ENCODE measurements at regions not wholly inside any gene's neighbourhood (a gene's known extent, or its start where the extent isn't known, plus 50 kb on each side); places are given as distances from the start of the nearest gene placed in this dataset.

DNA sequence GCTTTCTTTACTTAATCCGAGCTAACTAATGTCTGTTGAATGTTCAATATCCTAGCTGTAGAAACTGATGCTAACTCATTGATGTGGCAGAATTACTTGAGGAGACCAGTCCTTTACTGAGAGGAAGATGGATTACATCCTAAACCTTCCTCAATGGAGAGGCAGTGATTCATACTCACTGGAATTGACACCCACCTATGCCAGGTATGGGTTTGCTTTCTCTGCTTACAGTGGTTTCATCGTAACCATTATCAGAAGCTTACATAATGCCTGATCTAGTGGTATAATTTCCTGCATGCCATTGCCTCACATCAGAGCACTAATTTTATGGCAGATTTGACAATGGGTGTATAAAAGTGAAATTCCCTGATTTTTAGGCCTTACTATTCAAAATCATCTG lies 384.7 kb downstream of the ANXA1 start:
- Histone ChIP-seq H3K36me3 (no peaks in the 10 kb centered on the region), H3K9me3 (no peaks in the 10 kb centered on the region), H3K27ac (no peak overlapping the region), H3K27me3 (no peaks in the 10 kb centered on the region), H3K4me1 (no peaks in the 10 kb centered on the region), H3K4me3 (no peak overlapping the region)
- intact Hi-C loops (cut with DNase I) = no loop called here
- DNase-seq (no peak), ATAC-seq (no peak)
- TF ChIP-seq, protein P1, sequence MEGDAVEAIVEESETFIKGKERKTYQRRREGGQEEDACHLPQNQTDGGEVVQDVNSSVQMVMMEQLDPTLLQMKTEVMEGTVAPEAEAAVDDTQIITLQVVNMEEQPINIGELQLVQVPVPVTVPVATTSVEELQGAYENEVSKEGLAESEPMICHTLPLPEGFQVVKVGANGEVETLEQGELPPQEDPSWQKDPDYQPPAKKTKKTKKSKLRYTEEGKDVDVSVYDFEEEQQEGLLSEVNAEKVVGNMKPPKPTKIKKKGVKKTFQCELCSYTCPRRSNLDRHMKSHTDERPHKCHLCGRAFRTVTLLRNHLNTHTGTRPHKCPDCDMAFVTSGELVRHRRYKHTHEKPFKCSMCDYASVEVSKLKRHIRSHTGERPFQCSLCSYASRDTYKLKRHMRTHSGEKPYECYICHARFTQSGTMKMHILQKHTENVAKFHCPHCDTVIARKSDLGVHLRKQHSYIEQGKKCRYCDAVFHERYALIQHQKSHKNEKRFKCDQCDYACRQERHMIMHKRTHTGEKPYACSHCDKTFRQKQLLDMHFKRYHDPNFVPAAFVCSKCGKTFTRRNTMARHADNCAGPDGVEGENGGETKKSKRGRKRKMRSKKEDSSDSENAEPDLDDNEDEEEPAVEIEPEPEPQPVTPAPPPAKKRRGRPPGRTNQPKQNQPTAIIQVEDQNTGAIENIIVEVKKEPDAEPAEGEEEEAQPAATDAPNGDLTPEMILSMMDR (IDR thresholded peaks at IDR 0.05) = no peak

GRCh38 chr9:73537561-73537960 lies 385.9 kb downstream of the ANXA1 start:
- ATAC-seq (no peak), DNase-seq (no peak)
- Histone ChIP-seq H3K9me3 (no peaks in the 10 kb centered on the region), H3K27ac (no peak overlapping the region), H3K36me3 (no peaks in the 10 kb centered on the region), H3K4me1 (no peaks in the 10 kb centered on the region), H3K27me3 (no peaks in the 10 kb centered on the region), H3K4me3 (no peak overlapping the region)
- TF ChIP-seq, protein P1 (IDR thresholded peaks at IDR 0.05) = no peak
- intact Hi-C loops (cut with DNase I) = no loop called here

DNA sequence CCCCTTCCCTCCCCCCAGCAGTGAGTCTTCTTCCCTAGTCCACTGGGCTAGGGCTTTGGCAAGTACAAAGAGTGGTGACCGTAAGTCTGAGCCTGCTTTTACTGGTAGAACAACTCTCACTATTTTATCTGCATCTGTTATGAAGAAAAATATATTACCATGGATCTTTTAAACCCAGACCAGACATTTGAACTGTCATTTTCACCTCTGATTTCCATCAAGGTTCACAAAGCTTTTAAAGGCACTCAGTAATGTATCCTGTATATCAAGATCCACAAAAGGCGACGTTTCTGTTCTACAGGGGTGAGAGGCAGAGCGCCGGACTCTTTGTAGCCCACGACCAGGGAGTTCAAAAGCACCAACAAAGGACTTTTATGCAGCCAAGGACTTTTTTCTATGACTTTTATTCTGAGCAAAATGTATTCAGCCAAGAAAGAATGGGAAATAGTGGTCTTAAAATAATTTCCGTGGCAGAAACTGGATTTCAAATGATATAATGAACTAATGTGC lies 388.3 kb downstream of the ANXA1 start:
- TF ChIP-seq, protein P1 (IDR thresholded peaks at IDR 0.05) = no peak
- no peak for DNase-seq
- Histone ChIP-seq H3K36me3 (no peaks in the 10 kb centered on the region), H3K27me3 (no peaks in the 10 kb centered on the region), H3K27ac (no peak overlapping the region), H3K4me1 (no peaks in the 10 kb centered on the region), H3K4me3 (no peak overlapping the region), H3K9me3 (no peaks in the 10 kb centered on the region)
- intact Hi-C loops (cut with DNase I) = no loop called here
- ATAC-seq = no peak

- no peak overlapping the region for H3K27ac ChIP-seq
- no peak for DNase-seq
- H3K9me3 ChIP-seq = no peaks in the 10 kb centered on the region
- no peak overlapping the region for H3K4me3 ChIP-seq
- intact Hi-C loops (cut with DNase I) = no loop called here
- TF ChIP-seq, protein P1 (IDR thresholded peaks at IDR 0.05) = no peak
- H3K27me3 ChIP-seq = no peaks in the 10 kb centered on the region
- H3K4me1 ChIP-seq = no peaks in the 10 kb centered on the region
- H3K36me3 ChIP-seq = no peaks in the 10 kb centered on the region
- no peak for ATAC-seq
Measured at GRCh38 chr9:73541923-73542322, 390.3 kb downstream of the ANXA1 start.

DNA sequence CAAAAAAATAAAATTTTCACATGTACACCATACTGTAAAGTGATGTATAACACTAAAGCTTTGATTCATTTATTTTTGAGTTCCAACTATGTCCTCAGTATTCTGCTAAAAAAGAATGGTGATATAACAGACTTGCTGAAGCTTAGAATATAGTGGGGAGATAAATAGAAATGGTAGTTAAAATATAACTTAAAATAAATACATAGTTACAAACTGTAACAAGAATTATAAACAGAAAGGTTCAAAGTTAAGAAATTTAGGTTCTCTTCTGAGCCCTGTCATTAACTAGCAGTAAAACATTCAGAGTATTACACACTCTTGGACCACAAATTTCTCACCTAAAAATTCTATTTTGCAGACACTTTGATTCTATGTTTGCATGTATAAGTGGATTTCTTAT lies 392.1 kb downstream of the ANXA1 start:
- Histone ChIP-seq H3K27me3 (no peaks in the 10 kb centered on the region), H3K4me3 (no peak overlapping the region), H3K27ac (no peak overlapping the region), H3K36me3 (no peaks in the 10 kb centered on the region), H3K9me3 (no peaks in the 10 kb centered on the region), H3K4me1 (no peaks in the 10 kb centered on the region)
- intact Hi-C loops (cut with DNase I) = no loop called here
- TF ChIP-seq, protein P1 (IDR thresholded peaks at IDR 0.05) = no peak
- ATAC-seq (no peak), DNase-seq (no peak)

DNA sequence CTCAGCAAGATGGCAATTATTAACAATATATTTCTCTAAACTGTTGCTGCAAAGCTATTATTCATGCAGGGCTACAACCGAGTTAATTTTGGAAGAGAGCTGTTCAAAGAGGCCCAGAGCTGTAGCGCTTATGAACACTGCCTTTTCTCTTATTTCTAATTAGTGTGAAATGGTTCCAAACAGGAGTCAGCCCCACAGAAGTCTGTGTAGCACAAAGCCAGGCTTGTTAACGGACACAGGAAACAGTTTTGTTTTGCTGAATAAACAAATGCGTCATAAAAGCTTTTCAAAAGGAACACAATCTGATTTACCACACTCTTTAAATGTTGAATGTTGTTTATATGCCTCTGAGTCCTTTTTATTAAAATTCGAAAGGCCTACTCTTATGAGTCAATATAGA lies 396.5 kb downstream of the ANXA1 start:
- Histone ChIP-seq H3K4me1 (no peaks in the 10 kb centered on the region), H3K36me3 (no peaks in the 10 kb centered on the region), H3K4me3 (no peak overlapping the region), H3K9me3 (no peaks in the 10 kb centered on the region), H3K27ac (no peak overlapping the region), H3K27me3 (no peaks in the 10 kb centered on the region)
- TF ChIP-seq, protein P1 (IDR thresholded peaks at IDR 0.05) = no peak
- DNase-seq = no peak
- ATAC-seq = no peak
- intact Hi-C loops (cut with DNase I) = no loop called here
